Activated naive CD4-positive, alpha-beta T cell treated with anti-CD3 and anti-CD28 coated beads for 36 hours (primary cell): ENCODE measurements at regions not wholly inside any gene's neighbourhood (a gene's known extent, or its start where the extent isn't known, plus 50 kb on each side); places are given as distances from the start of the nearest gene placed in this dataset.

Source experiments
- CTCF ChIA-PET: fragments of 350-600 bp; sonication (Branson Sonifier 250); formaldehyde crosslinking; loops from one replicate; lab custom pipeline; 2021; ENCODE audit warnings: antibody characterized with exemption; lab: Charles Lee
- DNase-seq: peaks from one replicate; pipeline ENCODE4 v3.0.0-alpha.2; 2020
- H3K27ac Mint-ChIP-seq: one replicate; pipeline ENCODE4 v1.8.0; 2021; ENCODE audit warnings: mild to moderate bottlenecking, mixed read lengths
- H3K27me3 Mint-ChIP-seq: one replicate; pipeline ENCODE4 v1.8.0; 2021; ENCODE audit warnings: low read depth, mixed read lengths
- H3K36me3 Mint-ChIP-seq: one replicate; pipeline ENCODE4 v1.8.0; 2021; ENCODE audit warnings: low read depth, mixed read lengths
- H3K4me1 Mint-ChIP-seq: one replicate; pipeline ENCODE4 v1.8.0; 2021; ENCODE audit warnings: low read depth, mixed read lengths
- H3K4me3 Mint-ChIP-seq: one replicate; pipeline ENCODE4 v1.8.0; 2021; ENCODE audit warnings: mild to moderate bottlenecking, moderate library complexity, mixed read lengths
- H3K9me3 Mint-ChIP-seq: one replicate; pipeline ENCODE4 v1.8.0; 2021; ENCODE audit warnings: mixed read lengths
- intact Hi-C: fragments of 100-400 bp; cut with micrococcal nuclease; formaldehyde crosslinking; loops from one replicate; pipeline ENCODE4 v1.15.1; 2023

- Mint-ChIP-seq H3K27ac (no peak overlapping the region), H3K36me3 (no peaks in the 10 kb centered on the region), H3K4me1 (no peaks in the 10 kb centered on the region), H3K4me3 (no peak overlapping the region), H3K27me3 (no peaks in the 10 kb centered on the region), H3K9me3 (no peaks in the 10 kb centered on the region)
- DNase-seq, result no peak
- CTCF ChIA-PET, result no interaction called here
- intact Hi-C loops, result no loop called here
Observed at GRCh38 chr11:115030166-115030565, 351.8 kb downstream of the NXPE2 start.

DNA sequence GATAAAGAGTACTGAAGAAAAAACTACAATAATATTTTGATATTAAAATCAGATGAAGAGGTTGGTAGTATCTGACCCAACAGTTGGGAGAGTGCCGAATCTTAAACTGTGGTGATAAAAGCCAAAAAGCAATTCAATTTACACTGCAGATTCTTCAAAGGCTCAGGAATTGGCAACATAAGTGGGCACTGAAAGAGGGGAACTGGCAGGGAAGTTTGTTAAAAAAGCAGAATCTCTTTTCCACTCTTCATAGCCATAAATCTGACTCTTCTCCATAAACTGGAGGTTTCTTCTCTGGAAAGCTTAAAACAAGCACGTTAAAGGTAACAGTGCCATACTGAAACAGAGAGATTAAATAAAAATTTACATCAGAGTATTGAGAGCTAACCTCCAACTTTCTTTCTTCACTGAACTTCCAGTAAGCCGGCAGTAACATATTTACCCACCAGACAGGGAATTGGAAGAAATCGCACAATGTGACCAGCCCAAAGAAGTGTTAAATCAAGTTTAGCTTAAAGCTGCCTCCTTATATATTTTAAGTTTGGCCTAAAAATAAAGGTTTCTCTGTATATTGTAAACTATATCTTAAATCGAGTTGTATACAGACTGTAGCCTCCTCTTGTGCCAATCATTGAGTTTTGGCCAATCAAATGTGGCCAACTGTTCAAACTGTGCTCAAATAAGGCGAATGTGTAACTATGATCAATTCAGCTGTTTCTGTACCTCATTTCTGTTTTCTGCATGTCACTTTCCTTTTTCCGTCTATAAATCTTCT lies 358.3 kb downstream of the NXPE2 start:
- intact Hi-C loops, result no loop called here
- Mint-ChIP-seq H3K27me3 (no peaks in the 10 kb centered on the region), H3K27ac (no peak overlapping the region), H3K4me3 (no peak overlapping the region), H3K4me1 (no peaks in the 10 kb centered on the region), H3K36me3 (no peaks in the 10 kb centered on the region), H3K9me3 (no peaks in the 10 kb centered on the region)
- no peak for DNase-seq
- CTCF ChIA-PET, result no interaction called here

GRCh38 chr11:115042002-115042401 lies 363.7 kb downstream of the NXPE2 start:
- H3K36me3 Mint-ChIP-seq, result no peaks in the 10 kb centered on the region
- H3K27me3 Mint-ChIP-seq, result peaks cover 3% of the 10 kb centered on the region
- no peaks in the 10 kb centered on the region for H3K4me1 Mint-ChIP-seq
- H3K4me3 Mint-ChIP-seq, result no peak overlapping the region
- H3K9me3 Mint-ChIP-seq, result no peaks in the 10 kb centered on the region
- intact Hi-C loops, result no loop called here
- CTCF ChIA-PET, result no interaction called here
- no peak overlapping the region for H3K27ac Mint-ChIP-seq
- DNase-seq, result no peak

GRCh38 chr11:115047631-115048030 lies 369.3 kb downstream of the NXPE2 start:
- H3K27me3 Mint-ChIP-seq, result peaks cover 8% of the 10 kb centered on the region
- DNase-seq, result no peak
- H3K9me3 Mint-ChIP-seq, result no peaks in the 10 kb centered on the region
- intact Hi-C loops, result no loop called here
- H3K36me3 Mint-ChIP-seq, result no peaks in the 10 kb centered on the region
- CTCF ChIA-PET, result no interaction called here
- H3K4me3 Mint-ChIP-seq, result no peak overlapping the region
- no peak overlapping the region for H3K27ac Mint-ChIP-seq
- no peaks in the 10 kb centered on the region for H3K4me1 Mint-ChIP-seq

- H3K9me3 Mint-ChIP-seq, result peaks cover 1% of the 10 kb centered on the region
- no peak for DNase-seq
- H3K27ac Mint-ChIP-seq, result no peak overlapping the region
- intact Hi-C loops, result no loop called here
- CTCF ChIA-PET, result no interaction called here
- peaks cover 5% of the 10 kb centered on the region for H3K27me3 Mint-ChIP-seq
- H3K4me3 Mint-ChIP-seq, result no peak overlapping the region
- no peaks in the 10 kb centered on the region for H3K36me3 Mint-ChIP-seq
- no peaks in the 10 kb centered on the region for H3K4me1 Mint-ChIP-seq
Observed at GRCh38 chr11:115049796-115050195, 371.5 kb downstream of the NXPE2 start.

DNA sequence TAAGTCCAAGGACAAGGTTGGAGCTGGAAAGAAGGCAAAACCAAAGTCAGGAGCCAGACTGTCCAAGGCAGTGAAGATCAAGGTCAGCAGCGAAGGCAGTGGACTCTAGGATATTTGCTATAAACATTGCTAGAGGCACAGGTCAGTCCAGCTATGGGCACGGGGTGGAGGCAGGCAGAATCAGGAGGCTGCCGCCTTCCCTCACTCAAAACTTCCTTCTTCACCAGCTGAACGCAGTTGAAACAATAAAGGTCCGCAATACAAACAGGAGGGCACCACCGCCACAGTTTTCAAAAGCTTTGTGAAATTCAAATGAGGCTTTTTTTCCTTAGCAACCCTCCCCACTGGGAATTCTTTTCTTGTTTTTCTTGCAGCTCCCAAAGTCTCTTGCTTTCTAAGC lies 372.4 kb downstream of the NXPE2 start:
- Mint-ChIP-seq H3K27ac (no peak overlapping the region), H3K27me3 (peaks cover 5% of the 10 kb centered on the region), H3K36me3 (no peaks in the 10 kb centered on the region), H3K4me1 (no peaks in the 10 kb centered on the region), H3K4me3 (no peak overlapping the region), H3K9me3 (peaks cover 1% of the 10 kb centered on the region)
- intact Hi-C loops, result no loop called here
- no peak for DNase-seq
- CTCF ChIA-PET, result no interaction called here

GRCh38 chr11:115051938-115052590 lies 373.7 kb downstream of the NXPE2 start:
- CTCF ChIA-PET, result no interaction called here
- no peak for DNase-seq
- Mint-ChIP-seq H3K4me3 (no peak overlapping the region), H3K36me3 (no peaks in the 10 kb centered on the region), H3K27me3 (peaks cover 5% of the 10 kb centered on the region), H3K9me3 (peaks cover 11% of the 10 kb centered on the region), H3K27ac (no peak overlapping the region), H3K4me1 (no peaks in the 10 kb centered on the region)
- intact Hi-C loops, result no loop called here

GRCh38 chr11:115052601-115053000 lies 374.3 kb downstream of the NXPE2 start:
- DNase-seq, result no peak
- intact Hi-C loops, result no loop called here
- H3K9me3 Mint-ChIP-seq, result peaks cover 12% of the 10 kb centered on the region
- H3K4me1 Mint-ChIP-seq, result no peaks in the 10 kb centered on the region
- H3K27ac Mint-ChIP-seq, result no peak overlapping the region
- H3K36me3 Mint-ChIP-seq, result no peaks in the 10 kb centered on the region
- H3K27me3 Mint-ChIP-seq, result peaks cover 3% of the 10 kb centered on the region
- CTCF ChIA-PET, result no interaction called here
- H3K4me3 Mint-ChIP-seq, result no peak overlapping the region

DNA sequence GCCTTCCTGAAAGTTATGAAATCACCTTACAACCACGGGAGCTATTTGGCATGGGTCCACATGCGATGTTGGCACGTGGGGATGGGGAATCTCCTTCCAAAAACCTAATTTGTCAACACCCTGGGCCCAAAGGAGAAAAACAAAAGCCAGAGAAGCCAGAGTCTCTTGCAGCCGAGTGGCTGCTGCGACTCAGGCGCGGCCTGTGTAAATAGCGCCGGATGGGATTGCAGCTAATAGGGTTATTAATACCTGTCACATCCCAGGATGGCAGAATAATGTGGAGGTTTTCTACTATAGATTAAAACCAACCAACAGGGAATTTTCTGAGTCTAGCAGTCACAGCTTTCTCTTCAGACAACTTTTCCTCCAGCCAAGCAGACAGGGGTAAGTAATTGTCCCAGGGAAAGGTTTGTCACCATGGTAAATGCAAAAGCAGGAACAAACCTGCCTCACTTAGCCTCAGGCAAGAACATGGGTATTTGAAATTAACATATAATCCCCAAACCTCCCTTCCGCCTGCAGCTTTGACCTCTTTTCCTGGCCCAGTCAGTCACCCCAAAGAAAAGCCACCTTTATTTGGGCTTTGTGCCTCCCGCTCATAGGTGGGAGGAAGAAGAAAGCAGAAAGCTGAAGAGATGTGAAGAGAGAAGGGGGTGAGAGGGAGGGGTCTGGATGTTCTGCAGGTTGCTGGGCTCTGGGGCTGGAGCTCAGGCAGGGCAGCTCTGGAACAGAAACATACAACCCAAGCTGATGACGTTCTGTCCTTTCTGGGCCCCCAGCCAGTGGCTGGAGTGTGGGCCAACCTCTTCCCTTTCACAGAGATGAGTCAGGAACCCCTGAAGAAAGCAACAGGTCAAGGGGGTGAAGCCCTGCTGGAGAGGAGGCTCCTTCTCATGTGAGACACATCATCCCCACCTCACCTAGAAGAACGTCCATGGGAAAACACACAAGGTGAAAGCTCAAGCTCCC lies 376.5 kb downstream of the NXPE2 start:
- Mint-ChIP-seq H3K36me3 (no peaks in the 10 kb centered on the region), H3K9me3 (peaks cover 12% of the 10 kb centered on the region), H3K27ac (no peak overlapping the region), H3K27me3 (no peaks in the 10 kb centered on the region), H3K4me1 (no peaks in the 10 kb centered on the region), H3K4me3 (no peak overlapping the region)
- DNase-seq, result no peak
- intact Hi-C loops, result no loop called here
- CTCF ChIA-PET, result no interaction called here

- no peak for DNase-seq
- H3K9me3 Mint-ChIP-seq, result peaks cover 12% of the 10 kb centered on the region
- H3K36me3 Mint-ChIP-seq, result no peaks in the 10 kb centered on the region
- H3K4me1 Mint-ChIP-seq, result no peaks in the 10 kb centered on the region
- H3K27ac Mint-ChIP-seq, result no peak overlapping the region
- CTCF ChIA-PET, result no interaction called here
- no peak overlapping the region for H3K4me3 Mint-ChIP-seq
- H3K27me3 Mint-ChIP-seq, result no peaks in the 10 kb centered on the region
- intact Hi-C loops, result no loop called here
Observed at GRCh38 chr11:115056514-115056913, 378.2 kb downstream of the NXPE2 start.

DNA sequence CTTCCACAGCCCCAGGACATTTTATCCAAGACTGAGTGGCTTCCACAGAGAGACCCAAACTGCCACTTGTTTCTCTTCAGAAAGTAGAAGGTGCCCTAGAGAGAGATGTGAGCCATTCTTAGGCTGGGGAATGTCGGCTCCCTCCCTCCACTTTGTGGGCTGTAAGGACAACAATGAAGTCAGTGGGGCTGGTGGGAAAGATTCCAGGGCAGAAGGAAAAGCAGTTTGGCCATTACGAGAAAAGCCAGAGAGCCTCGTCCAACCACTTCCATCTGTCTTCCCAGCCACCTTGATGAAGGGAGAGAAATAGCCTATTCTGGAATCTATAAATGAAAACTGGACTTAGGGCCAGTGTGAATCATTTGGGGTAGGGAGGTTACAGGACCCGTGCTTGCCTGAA lies 382.5 kb downstream of the NXPE2 start:
- Mint-ChIP-seq H3K36me3 (no peaks in the 10 kb centered on the region), H3K4me3 (no peak overlapping the region), H3K27me3 (no peaks in the 10 kb centered on the region), H3K9me3 (peaks cover 11% of the 10 kb centered on the region), H3K4me1 (no peaks in the 10 kb centered on the region), H3K27ac (no peak overlapping the region)
- intact Hi-C loops, result no loop called here
- CTCF ChIA-PET, result no interaction called here
- DNase-seq, result no peak

DNA sequence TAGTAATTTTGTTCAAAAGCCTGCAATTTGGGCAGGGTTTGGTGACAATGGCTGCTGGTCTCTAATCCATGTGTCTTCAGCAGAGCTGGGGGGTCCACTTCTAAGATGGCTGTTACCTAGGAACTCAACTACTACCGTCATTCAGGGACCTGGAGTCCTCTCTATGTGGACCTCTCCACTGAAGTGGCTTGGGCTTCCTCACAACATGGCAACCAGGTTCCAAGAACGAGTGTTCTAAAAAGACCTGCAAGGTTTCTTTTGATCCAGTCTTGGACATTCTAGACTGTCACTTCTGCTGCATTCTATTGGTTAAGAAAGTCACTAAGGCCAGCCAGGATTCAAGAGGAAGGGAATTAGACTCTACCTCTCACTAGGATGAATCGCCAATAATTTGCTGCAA lies 387.0 kb downstream of the NXPE2 start:
- CTCF ChIA-PET, result interaction anchor here (1.1 kb wide), 1 partner anchor 12 kb away, joined by 3 read pairs; no protein-coding TSS in a partner anchor
- no peaks in the 10 kb centered on the region for H3K27me3 Mint-ChIP-seq
- intact Hi-C loops, result no loop called here
- no peak overlapping the region for H3K4me3 Mint-ChIP-seq
- H3K4me1 Mint-ChIP-seq, result no peaks in the 10 kb centered on the region
- no peak overlapping the region for H3K27ac Mint-ChIP-seq
- no peaks in the 10 kb centered on the region for H3K9me3 Mint-ChIP-seq
- no peaks in the 10 kb centered on the region for H3K36me3 Mint-ChIP-seq
- DNase-seq, result no peak
